DOHH2 (cell line): ENCODE measurements at regions not wholly inside any gene's neighbourhood (a gene's known extent, or its start where the extent isn't known, plus 50 kb on each side); places are given as distances from the start of the nearest gene placed in this dataset.

Source experiments
- H3F3A ChIP-seq: fragments of 200-600 bp; sonication (generic), shearing (Covaris generic); 2 replicates; pipeline ENCODE4 v1.6.0; 2016; ENCODE audit warnings: antibody characterized with exemption, mild to moderate bottlenecking; ENCODE audit not compliant: control insufficient read depth, insufficient read depth
- H3K27ac ChIP-seq: fragments of 200-600 bp; sonication (generic); 2 replicates; pipeline ENCODE4 v1.5.1; 2014; ENCODE audit warnings: low read depth, mild to moderate bottlenecking, low read length, moderate library complexity
- H3K27me3 ChIP-seq: fragments of 200-600 bp; sonication (generic); 2 replicates; pipeline ENCODE4 v1.6.1; 2014; ENCODE audit warnings: mild to moderate bottlenecking, low read length, mixed read lengths; ENCODE audit not compliant: control insufficient read depth
- H3K36me3 ChIP-seq: fragments of 200-600 bp; sonication (generic); 2 replicates; pipeline ENCODE4 v1.6.1; 2014; ENCODE audit warnings: mild to moderate bottlenecking, low read length, moderate library complexity, mixed read lengths; ENCODE audit not compliant: control insufficient read depth
- H3K4me1 ChIP-seq: fragments of 200-600 bp; sonication (generic); 2 replicates; pipeline ENCODE4 v1.6.1; 2014; ENCODE audit warnings: mild to moderate bottlenecking, low read length, mixed read lengths; ENCODE audit not compliant: control insufficient read depth
- H3K4me2 ChIP-seq: fragments of 200-600 bp; sonication (generic); 2 replicates; pipeline ENCODE4 v1.6.0; 2014; ENCODE audit warnings: mild to moderate bottlenecking, low read length, moderate library complexity
- H3K4me3 ChIP-seq: fragments of 200-600 bp; sonication (generic); 2 replicates; pipeline ENCODE4 v1.5.1; 2014; ENCODE audit warnings: mild to moderate bottlenecking, low read length, mixed read lengths
- H3K79me2 ChIP-seq: fragments of 200-600 bp; sonication (generic); 2 replicates; pipeline ENCODE4 v1.6.1; 2014; ENCODE audit warnings: mild to moderate bottlenecking, low read length, mixed read lengths; ENCODE audit not compliant: control insufficient read depth
- H3K9me2 ChIP-seq: fragments of 200-600 bp; sonication (generic); replicated peaks from 2 replicates; pipeline ENCODE4 v1.6.1; 2014; ENCODE audit warnings: mild to moderate bottlenecking, low read length, mixed read lengths; ENCODE audit not compliant: control insufficient read depth
- H3K9me3 ChIP-seq: fragments of 200-600 bp; sonication (generic); 2 replicates; pipeline ENCODE4 v1.6.1; 2014; ENCODE audit warnings: antibody characterized with exemption, low read length, mixed read lengths; ENCODE audit not compliant: control insufficient read depth, insufficient read depth
- H4K20me1 ChIP-seq: fragments of 200-600 bp; sonication (generic); 2 replicates; pipeline ENCODE4 v1.6.0; 2014; ENCODE audit warnings: low read depth, mild to moderate bottlenecking, antibody characterized with exemption, low read length, moderate library complexity; ENCODE audit not compliant: control insufficient read depth, insufficient read depth
- EZH2phosphoT487 ChIP-seq: fragments of 200-600 bp; sonication (generic); IDR thresholded peaks from 2 replicates; pipeline ENCODE4 v1.6.1; 2017; ENCODE audit warnings: borderline replicate concordance, mild to moderate bottlenecking, antibody characterized with exemption, low read length, moderate library complexity, mixed read lengths
- TF ChIP-seq, protein P1 (sequence below): fragments of 200-600 bp; sonication (generic); IDR thresholded peaks from one replicate; pipeline ENCODE4 v1.5.1; 2014; ENCODE audit warnings: antibody characterized with exemption, mild to moderate bottlenecking, low read depth, low read length; ENCODE audit not compliant: poor library complexity, severe bottlenecking

DNA sequence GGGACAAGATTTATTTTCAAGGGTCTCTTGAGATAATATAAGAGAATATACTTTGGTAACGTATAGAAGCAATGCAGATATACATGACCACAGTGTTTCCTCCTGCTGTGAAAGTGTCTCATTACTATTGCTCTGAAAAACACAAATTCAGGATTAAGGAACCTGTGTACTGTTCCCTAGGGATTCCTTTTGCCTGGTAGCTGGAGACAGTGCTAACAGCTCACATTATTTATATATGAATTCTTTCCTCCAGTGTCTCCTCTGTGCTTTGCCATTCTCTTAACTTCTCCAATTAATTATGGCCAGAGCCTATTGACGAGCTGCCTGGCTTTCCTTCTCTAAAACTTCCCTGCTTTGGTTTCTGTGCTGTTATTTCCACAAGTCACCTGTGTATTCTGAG is 235.4 kb downstream of the OTOL1 start:
- H3K9me2 ChIP-seq, result no peaks in the 10 kb centered on the region
- no peak overlapping the region for H3K27ac ChIP-seq
- TF ChIP-seq, protein P1, sequence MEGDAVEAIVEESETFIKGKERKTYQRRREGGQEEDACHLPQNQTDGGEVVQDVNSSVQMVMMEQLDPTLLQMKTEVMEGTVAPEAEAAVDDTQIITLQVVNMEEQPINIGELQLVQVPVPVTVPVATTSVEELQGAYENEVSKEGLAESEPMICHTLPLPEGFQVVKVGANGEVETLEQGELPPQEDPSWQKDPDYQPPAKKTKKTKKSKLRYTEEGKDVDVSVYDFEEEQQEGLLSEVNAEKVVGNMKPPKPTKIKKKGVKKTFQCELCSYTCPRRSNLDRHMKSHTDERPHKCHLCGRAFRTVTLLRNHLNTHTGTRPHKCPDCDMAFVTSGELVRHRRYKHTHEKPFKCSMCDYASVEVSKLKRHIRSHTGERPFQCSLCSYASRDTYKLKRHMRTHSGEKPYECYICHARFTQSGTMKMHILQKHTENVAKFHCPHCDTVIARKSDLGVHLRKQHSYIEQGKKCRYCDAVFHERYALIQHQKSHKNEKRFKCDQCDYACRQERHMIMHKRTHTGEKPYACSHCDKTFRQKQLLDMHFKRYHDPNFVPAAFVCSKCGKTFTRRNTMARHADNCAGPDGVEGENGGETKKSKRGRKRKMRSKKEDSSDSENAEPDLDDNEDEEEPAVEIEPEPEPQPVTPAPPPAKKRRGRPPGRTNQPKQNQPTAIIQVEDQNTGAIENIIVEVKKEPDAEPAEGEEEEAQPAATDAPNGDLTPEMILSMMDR, result no peak
- TF ChIP-seq EZH2phosphoT487, result no peak
- no peaks in the 10 kb centered on the region for H3K79me2 ChIP-seq
- H3K4me3 ChIP-seq, result no peak overlapping the region
- H3K9me3 ChIP-seq, result no peaks in the 10 kb centered on the region
- H3K4me2 ChIP-seq, result no peak overlapping the region
- H4K20me1 ChIP-seq, result no peaks in the 10 kb centered on the region
- H3K36me3 ChIP-seq, result no peaks in the 10 kb centered on the region
- H3F3A ChIP-seq, result no peaks in the 10 kb centered on the region
- H3K27me3 ChIP-seq, result no peaks in the 10 kb centered on the region
- H3K4me1 ChIP-seq, result no peaks in the 10 kb centered on the region

GRCh38 chr3:161737171-161737570 is 240.6 kb downstream of the OTOL1 start:
- TF ChIP-seq, protein P1, result no peak
- TF ChIP-seq EZH2phosphoT487, result no peak
- no peaks in the 10 kb centered on the region for H3K4me1 ChIP-seq

GRCh38 chr3:161740421-161740820 is 243.8 kb downstream of the OTOL1 start:
- Histone ChIP-seq H3K79me2 (no peaks in the 10 kb centered on the region), H3K36me3 (no peaks in the 10 kb centered on the region), H3K4me2 (no peak overlapping the region), H3K9me3 (no peaks in the 10 kb centered on the region), H3K4me1 (no peaks in the 10 kb centered on the region), H3K27me3 (no peaks in the 10 kb centered on the region), H4K20me1 (no peaks in the 10 kb centered on the region), H3K27ac (no peak overlapping the region), H3F3A (no peaks in the 10 kb centered on the region), H3K9me2 (no peaks in the 10 kb centered on the region), H3K4me3 (no peak overlapping the region)
- no peak for TF ChIP-seq EZH2phosphoT487
- TF ChIP-seq, protein P1, result no peak

More at GRCh38 chr3:161737171-161737570, 240.6 kb downstream of the OTOL1 start:
- H3K27me3 ChIP-seq, result no peaks in the 10 kb centered on the region
- H3K9me2 ChIP-seq, result no peaks in the 10 kb centered on the region
- no peaks in the 10 kb centered on the region for H3K79me2 ChIP-seq
- no peaks in the 10 kb centered on the region for H3K36me3 ChIP-seq
- no peaks in the 10 kb centered on the region for H3F3A ChIP-seq
- H3K4me3 ChIP-seq, result no peak overlapping the region
- H3K4me2 ChIP-seq, result no peak overlapping the region
- no peaks in the 10 kb centered on the region for H4K20me1 ChIP-seq
- H3K27ac ChIP-seq, result no peak overlapping the region
- H3K9me3 ChIP-seq, result no peaks in the 10 kb centered on the region

- Histone ChIP-seq H3K36me3 (no peaks in the 10 kb centered on the region), H3K27ac (no peak overlapping the region)
- TF ChIP-seq, protein P1, result no peak
- no peak for TF ChIP-seq EZH2phosphoT487
These were observed 247.8 kb downstream of the OTOL1 start for GRCh38 chr3:161744366-161744765.

More at GRCh38 chr3:161744366-161744765, 247.8 kb downstream of the OTOL1 start:
- no peaks in the 10 kb centered on the region for H3K27me3 ChIP-seq
- H3K4me2 ChIP-seq, result no peak overlapping the region
- no peaks in the 10 kb centered on the region for H3K4me1 ChIP-seq
- no peaks in the 10 kb centered on the region for H4K20me1 ChIP-seq
- no peaks in the 10 kb centered on the region for H3K9me2 ChIP-seq
- H3F3A ChIP-seq, result no peaks in the 10 kb centered on the region
- no peak overlapping the region for H3K4me3 ChIP-seq
- no peaks in the 10 kb centered on the region for H3K79me2 ChIP-seq
- no peaks in the 10 kb centered on the region for H3K9me3 ChIP-seq
